ENCODE measurements at regions not wholly inside any gene's neighbourhood (a gene's known extent, or its start where the extent isn't known, plus 50 kb on each side); places are given as distances from the start of the nearest gene placed in this dataset.
A peak's percentile ranks its signal among the peaks of the same experiment; 100 is the strongest.
"Not testable (repeated sequence)": the region's sequence is repeated elsewhere in the genome, so short reads cannot be mapped to it uniquely, and the experiment has no call there.

DNA sequence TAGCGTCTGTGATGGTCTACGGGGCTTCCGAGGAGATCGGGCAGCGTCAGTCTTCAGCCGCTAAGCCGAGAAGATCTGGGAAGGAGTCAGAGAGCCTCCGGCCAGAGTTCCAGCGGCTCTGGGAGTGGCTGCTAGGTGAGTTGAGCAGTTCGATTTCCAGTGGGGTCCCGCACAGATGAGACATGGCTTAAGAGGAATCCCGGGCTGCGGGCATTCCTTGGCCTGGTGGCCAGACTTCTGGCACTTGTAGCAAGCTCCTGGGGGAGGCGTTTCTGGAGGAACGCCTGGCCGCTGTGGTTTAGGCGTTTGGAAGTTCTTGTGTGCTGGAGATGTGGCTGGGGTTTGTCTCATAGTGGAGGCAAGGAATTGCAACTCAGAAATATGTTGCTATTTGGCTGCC is 915.3 kb upstream of the CRIM1 start:
- not testable (repeated sequence) for DNase-seq

DNA sequence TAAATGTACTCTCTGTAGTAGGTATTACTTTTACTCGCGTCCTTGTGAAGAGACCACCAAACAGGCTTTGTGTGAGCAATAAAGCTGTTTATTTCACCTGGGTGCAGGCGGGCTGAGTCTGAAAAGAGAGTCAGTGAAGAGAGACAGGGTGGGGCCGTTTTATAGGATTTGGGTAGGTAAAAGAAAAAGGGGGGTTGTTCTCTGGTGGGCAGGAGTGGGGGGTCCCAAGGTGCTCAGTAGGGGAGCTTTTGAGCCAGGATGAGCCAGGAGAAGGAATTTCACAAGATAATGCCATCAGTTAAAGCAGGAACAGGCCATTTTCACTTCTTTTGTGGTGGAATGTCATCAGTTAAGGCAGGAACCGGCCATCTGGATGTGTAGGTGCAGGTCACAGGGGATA is 918.7 kb upstream of the CRIM1 start:
- DNase-seq = not testable (repeated sequence)

DNA sequence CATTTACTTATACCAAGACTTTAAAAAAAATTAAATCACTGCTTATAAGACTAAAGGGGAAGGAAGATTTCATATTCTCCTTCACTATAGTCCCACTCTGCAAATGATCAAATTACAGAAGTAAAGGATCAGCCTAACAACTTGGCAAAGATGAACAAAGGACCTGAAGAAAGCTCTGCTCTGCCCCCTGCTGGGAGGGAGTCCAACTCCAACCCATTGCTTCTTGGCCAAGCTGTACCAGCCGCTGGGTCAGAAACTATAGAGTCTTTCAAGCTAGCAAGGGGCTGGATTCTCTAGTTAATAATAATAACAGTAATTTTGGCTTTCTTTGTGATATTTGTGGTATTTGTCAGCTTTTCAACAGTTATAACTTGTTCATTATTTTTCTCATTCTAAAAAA is 927.0 kb upstream of the CRIM1 start:
- DNase-seq = peak; percentile 29

DNA sequence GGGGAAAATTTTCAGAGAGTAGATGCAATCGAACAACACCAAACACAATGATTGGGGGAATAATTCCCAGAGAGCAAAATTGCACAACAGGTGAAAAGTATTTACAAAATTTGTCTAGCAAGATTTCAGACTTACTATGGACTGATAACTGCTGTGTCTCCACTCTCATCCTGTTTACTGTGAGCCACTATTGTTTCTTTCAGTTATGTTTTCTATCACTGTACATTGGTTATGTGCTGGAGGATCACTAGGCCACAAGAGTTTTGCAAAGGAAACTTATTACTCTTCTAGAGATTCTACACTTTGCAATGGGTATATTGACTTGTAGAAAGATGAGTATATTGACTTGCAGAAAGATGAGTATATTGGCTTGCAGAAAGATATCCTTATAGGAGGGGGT is 934.1 kb upstream of the CRIM1 start:
- no peak for DNase-seq

DNA sequence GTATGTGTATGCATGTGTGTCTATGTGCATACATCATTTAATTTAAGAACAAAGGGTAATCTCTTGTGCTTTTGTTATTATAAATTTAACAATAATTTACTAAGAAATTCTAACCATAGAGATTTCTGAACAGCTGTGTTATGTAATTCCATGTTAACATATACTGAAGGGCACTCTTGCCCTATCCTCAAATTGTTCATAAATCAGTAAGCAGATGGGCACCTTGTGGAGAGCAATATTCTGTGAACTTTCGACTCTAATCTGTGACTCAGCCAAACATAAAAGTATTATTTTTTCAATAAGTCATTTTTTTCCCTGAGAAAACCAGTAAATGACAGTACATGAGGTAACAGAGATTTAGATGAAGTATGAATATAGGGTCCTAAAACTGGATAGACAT is 938.3 kb upstream of the CRIM1 start:
- DNase-seq = no peak

DNA sequence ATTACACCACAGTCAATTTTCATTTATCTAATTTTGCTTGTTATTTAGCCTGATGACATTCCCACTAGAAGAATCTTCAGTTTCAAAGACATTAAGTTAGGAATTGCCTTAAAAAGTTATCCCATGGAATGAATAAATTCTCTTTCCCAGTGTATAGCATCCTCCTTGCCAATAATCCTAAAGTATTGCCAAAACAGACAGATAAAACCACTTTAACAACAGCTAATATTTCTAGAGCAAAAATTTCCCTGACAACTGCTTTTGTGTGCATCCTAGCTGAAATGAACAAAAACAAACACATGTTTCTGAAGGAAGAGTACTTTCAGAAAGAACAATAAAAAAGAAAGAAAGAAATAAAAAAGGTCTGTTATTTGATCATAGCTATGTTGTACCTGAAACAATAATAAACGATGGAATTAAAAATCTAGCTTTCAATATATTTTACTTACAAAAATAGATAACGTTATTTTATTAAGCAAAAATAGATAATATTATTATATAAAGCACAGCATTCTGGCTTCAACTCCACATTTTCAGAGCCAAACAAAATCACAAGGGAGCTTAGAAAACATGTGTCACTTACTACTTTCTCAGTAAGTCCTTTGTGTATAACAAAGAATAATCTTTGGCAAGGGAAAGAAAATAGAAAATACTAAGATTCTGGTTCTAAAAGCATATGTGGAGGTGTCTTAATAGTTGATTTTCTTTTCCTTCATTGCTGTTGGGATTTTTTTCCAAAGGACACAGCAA is 939.0 kb upstream of the CRIM1 start:
- DNase-seq = no peak

DNA sequence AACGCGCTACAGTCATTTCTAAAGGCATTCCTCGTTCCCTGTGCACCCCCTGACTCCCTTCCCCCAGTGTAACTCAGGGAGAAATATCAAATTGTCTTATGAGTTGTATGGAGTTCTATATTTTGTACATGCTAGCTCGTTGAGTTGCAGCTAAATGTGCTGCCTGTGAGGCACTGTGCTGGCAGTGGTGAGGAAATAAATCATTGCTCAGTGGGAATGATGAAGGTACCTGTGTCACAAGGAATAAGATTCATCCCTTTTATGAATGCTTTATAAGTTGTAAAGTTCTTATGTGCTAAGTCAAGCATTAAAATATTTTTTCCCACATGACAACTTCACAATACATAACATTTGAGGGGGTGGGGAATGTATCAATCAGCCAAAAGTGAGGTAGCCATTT is 939.6 kb upstream of the CRIM1 start:
- DNase-seq = no peak

DNA sequence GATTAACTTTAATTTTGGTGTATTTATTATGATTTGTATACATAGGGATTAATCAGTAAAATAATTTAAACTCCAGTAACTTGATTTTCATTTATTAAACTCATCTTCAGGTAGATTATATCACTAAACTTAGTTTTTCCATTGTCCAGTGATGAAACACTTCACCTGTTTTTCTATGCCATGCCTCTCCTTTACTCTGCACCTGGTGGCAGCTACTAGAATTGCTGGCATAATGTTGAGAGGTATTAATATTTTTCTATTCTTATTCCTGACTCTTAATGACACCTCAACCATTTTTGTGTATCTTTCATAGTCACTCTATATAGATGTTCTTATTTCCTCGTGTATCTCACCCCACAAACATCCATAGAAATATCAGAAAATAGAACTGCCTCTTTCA is 940.3 kb upstream of the CRIM1 start:
- no peak for DNase-seq

DNA sequence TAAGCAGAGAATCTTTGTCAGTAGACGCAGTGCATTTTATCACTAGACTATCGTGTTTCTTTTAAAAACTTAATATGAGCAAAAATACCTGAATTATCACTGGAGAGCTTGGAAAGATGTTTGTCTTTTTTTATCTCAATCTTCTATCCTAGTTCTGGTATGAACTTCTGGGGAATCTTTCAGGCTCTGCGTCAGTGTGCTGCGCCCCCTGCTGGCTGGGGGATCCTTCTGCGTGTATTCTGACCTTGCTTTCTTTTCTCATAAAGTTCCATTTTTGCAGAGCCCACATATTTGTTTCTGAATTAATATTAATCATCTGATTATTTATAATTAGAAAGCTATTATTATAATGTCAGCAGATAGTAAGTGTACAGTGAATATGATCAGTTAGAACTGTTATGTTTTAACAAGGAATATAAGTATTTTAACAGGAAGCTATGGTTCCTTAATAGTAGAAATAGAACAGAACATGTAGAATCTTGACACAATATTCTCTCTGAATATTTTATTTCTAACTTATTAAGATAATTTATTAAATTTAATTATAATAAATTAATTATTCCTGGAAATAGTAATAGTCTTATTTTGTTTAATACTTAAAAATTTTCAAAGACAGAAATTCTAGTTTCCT is 945.0 kb upstream of the CRIM1 start:
- peak; percentile 74 for DNase-seq

DNA sequence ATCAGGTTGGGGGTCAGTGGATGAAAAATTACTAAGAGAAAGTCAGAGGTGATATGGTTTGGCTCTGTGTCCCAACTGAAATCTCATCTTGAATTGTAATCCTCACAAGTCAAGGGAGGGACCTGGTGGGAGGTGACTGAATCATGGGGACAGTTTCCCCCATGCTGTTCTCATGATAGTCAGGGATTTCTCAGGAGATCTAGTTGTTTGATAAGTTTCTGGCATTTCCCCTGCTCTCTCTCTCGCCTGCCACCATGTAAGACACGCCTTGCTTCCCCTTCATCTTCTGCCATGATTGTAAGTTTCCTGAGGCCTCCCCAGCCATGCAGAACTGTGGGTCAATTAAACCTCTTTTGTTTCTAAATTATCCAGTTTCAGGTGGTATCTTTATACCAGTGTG is 945.8 kb upstream of the CRIM1 start:
- DNase-seq = no peak

DNA sequence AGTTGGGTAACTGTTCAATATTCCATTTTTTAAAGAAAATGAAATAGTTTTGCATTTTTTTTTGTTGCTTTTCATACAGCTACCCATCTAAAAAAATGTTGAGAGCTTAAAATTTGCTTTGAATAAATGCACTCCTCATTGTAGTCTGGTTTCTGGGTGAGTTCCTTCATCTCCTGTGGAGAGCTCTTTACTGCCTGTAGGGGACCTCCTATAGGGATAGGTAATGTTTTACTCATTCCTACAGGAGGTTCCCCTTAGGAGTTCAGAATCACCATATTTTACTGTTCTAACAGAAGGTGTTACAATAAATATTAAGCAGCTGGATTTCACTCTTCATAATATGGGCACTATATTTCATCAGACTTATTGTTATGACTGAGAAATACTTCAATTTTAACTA is 947.3 kb upstream of the CRIM1 start:
- no peak for DNase-seq

DNA sequence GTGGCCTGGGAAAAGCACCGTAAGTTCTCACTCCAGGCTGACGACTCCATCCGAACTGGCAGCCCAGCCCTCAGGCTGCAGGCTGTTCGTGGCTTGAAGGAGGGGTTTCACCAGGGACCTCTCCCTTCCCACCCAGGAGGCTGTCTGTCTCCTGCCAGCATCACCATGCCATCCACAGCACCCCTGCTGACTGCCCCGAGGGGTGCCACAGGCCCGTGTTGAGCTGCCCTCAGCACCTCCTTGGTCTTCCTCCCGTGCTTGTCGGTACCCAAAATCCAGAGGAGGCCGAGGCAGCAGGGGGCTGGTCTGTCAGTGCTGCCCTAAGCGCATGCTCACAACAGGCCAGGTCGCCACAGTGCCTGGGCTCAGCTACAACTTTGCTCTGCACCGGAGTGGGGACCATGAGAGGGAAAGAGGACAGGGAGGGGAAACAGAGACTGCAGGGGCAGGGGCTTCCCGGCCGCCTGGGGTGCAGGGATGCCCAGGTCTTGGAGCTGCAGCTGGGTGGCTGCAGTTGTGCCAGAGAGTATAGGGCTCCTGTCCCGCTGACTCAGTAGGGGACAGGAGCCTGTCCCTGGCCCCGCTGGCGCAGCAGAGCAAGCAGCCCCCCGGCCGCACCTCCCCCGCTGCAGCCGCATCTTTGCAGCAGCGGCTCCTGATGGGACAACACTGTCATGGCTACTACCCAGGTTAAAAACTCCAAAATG is 963.7 kb upstream of the CRIM1 start:
- DNase-seq = no peak

DNA sequence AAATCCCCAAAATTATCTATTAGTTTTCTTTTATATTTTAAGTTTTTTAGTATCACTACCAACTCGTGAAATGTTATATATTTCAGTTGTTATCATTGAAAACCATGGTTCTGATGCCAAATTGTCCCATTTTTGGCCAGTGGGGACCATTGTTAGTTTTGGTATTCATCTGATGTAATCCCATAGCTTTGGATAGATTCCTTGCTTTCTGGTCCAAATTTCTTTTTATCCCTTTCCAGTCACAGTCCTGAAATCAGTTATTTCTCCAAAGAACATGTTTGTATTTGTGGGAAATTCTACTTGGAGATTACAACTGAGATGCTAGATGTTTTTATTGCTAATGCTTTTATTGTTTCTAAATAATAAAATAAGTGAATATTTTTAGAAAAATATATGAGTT is 976.8 kb upstream of the CRIM1 start:
- DNase-seq = no peak

DNA sequence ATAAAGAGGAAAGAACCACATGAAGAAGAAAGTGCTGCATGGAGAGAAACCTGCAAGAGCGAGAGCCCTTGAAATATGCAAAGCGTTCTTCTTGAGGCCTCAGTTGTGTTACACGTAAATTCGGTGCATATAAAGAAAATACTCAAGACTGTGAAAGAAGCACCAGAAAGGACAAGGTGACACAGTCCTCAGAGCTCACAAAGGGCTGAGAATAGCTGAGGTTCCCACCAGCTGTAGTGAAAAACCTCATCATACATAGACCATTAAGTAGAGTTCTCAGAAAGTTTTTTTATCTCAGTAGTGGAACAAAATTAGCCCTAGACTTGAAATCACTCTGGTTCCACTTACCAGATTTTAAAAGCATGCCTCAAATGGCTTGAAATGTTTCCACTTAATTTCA is 980.7 kb upstream of the CRIM1 start:
- DNase-seq = no peak

DNA sequence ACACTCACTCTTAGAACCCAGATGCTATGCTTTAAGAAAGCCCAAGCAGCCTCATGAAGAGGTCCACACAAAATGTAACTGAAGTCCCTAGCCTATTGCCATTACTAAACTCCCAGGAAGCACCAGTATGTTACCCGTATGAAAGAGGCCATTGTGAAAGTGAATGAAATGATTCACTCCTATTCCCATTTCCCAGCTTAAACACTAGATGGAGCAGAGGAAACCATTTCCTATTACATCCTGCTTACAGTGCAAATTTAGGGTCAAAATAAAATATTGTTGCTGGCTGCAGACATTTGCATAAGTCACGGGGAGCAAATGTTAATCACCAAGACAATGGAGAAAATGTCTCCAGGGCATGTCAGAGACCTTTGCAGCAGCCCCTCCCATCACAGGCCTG is 989.7 kb upstream of the CRIM1 start:
- DNase-seq = no peak

DNA sequence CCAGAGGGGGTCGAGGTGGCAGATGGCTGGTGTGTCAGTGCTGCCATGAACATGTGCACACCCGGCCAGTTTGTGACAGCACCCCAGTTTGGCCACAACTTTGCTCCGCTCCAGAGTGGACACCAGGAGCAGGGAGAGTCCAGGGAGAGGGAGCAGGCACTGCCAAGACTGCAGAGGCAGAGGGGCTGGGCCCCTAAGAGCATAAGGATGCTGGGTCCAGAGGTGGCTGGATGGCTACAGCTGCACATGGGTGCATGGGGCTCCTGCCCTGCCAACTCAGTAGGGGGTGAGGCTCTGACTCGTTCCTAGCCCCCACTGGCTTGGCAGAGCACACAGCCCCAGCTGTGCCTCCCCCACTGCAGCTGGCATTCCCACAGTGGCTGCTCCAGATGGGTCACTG is 999.2 kb upstream of the CRIM1 start:
- no peak for DNase-seq

DNA sequence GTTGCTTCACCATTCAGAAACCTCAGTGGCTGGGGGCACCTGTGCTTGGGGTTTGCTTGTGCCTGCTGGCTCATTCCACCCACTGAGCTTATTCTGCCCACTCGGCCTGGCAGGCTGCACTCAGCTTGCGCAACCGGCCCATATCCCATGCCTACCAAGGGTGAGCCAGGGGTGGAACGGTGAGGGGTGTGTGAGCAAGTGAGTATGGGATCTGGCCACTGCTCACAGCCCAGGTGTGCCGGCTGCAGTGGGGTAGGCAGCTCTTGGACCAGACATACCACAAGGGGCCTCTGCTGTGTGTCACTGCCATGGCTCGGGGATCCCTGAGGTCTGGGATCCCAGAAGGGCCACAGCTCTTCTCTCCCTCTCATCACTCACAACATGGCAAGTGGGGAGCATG is 1000.5 kb upstream of the CRIM1 start:
- no peak for DNase-seq

DNA sequence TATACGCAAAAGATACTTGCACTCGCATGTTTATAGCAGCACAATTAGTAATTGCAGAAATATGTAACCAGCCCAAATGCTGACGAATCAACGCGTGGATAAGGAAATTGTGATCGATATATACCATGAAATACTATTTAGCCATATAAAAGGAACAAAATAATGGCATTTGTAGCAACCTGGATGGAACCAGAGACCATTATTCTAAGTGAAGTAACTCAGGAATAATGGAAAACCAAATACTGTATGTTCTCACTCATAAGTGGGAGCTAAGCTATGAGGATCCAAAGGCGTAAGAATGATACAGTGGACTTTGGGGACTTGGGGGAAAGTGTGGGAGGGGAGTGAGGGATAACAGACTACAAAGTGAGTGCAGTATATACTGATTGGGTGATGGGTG is 1008.0 kb upstream of the CRIM1 start:
- DNase-seq = peak; percentile 3

DNA sequence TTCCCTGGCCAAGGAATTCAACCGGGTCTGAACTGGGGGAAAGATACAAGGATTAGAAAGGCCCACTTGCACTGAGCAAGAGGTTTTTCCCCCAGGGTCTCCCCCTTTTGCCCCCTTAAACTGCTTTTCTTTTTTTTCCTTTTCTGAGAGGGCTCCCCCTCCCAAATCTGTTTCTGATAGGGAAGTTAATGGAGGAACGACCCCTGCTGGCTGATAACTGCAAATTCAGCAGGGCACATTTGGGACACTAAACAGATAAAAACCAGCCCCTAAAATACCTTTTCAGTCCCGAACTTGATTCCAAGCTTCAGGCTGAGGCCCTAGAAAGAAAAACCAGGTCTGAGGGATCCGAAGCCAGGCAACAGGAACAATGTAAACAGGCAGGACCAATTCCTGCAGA is 1012.4 kb upstream of the CRIM1 start:
- DNase-seq = no peak

DNA sequence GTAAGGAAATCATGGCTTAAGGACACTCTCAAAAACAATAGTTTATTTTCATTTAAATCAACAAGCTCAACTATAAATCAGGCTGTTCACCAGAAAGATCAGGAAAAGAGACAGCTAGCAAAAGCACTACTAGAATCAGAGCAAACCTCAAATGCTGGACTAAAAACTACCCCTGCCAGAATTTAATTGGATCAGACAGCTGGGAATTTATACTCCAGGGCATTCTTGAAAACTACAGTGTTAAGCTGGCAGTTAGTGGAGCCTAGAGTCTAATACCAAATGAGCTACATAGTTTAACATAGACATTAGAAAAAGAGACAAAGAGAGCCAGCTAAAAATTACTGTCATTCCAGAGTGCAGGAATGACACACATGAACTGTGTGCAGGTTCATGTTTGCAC is 1016.4 kb upstream of the CRIM1 start:
- no peak for DNase-seq

DNA sequence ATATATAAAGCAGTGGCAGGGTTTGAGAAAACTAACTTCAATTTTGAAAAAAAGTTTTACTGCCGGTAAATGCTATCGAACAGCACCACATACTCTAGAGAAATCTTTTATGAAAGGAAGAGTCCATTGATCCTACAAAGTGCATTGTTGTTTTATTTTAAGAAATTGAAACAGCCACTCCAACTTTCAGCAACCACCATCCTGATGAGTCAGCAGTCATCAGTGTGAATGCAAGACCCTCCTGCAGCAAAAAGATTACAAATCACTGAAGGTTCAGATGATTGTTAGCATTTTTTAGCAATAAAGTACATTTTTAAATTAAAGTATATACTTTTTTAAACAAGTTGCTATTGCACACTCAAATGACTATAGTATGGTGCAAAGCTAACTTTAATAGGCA is 1017.7 kb upstream of the CRIM1 start:
- DNase-seq = no peak

DNA sequence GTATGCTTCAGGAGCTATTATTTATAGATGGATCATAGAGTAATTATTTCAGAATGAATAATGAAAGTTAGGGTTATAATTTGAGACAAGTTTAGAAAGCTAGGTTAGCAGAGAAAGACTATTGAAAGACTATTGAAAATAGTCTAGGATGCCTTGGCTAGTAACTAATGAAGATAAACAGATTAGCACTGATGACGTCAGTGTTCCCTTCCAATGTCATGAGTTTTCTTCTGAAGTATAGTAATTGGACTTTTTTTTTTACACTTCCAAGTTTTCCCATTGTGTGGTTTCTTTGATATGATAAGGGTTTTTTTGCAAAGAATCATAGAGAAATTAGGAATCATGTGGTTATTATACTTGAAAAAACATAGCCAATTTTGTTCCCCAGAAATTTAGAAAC is 1041.5 kb upstream of the CRIM1 start:
- no peak for DNase-seq

DNA sequence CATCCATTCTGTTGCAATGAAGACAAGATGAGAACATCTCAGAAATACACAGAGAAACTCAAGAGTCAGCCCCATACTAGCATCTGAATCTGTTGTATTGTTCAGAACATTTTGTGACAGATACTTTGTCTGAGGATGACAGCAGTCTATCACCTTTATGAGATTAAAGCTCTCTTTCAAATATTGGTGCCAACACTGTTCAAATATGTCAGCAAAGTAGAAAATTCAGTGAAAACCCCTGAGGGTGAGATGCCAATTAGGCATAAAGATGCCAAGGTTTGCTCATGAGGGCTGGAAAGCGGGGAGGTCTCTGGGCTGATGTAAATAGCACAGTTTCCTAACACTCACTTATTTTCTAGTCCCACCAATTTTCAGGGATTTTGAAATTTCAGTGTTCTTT is 1054.2 kb upstream of the CRIM1 start:
- no peak for DNase-seq

DNA sequence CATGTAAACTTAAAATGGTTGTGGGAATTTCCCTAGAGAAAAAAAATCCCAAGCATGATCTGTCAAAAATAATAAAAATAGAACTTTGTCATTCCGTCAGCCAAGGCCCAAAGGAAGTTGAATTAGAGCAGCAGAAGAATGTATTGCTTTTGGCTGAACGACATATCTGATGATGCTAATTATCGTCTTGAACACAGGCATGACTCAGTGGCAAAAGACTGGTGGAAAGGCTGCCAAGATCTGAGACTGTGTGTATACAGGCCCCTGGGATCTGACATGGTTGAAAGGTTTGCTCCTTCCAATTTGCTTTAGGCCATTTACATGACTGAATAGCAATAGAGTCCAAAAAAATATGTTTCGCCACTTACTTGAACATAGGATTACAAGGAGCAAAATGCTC is 1057.1 kb upstream of the CRIM1 start:
- DNase-seq = peak; percentile 66
